ENCODE measurements at regions not wholly inside any gene's neighbourhood (a gene's known extent, or its start where the extent isn't known, plus 50 kb on each side); places are given as distances from the start of the nearest gene placed in this dataset.

DNA sequence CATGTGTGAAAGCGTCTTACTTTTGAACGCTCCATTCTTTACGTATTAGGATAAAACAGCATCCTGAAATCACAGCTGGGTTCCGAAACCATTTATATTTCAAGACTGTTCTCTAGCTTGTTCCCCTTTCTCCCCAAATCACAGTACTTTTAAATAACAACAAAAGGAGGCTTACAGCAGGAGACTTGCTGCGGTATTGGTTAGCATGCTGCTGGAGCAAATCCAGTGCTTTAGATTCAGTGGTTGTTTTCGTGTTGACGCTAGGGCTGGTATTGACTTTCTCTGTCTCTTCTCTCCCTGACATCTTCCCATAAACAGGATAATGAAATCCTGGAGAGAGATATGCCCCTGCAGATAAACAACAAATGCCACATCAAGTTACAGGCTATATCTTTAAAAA is 103.1 kb downstream of the ZNF608 start:
- no peak for TF ChIP-seq CTCF (optimal IDR thresholded peaks at IDR 0.05 in 1 of 3, IDR thresholded peaks at IDR 0.05 in 1 of 3, conservative IDR thresholded peaks at IDR 0.05 in 1 of 3; ENCODE audit: extremely low read depth in 1 of 3, insufficient read depth in 2 of 3, low read length in 3 of 3)
- TF ChIP-seq EZH2 (IDR thresholded peaks at IDR 0.05; ENCODE audit: low read length): no peak

All from keratinocyte (primary cell).